ENCODE measurements at regions not wholly inside any gene's neighbourhood (a gene's known extent, or its start where the extent isn't known, plus 50 kb on each side); places are given as distances from the start of the nearest gene placed in this dataset.

DNA sequence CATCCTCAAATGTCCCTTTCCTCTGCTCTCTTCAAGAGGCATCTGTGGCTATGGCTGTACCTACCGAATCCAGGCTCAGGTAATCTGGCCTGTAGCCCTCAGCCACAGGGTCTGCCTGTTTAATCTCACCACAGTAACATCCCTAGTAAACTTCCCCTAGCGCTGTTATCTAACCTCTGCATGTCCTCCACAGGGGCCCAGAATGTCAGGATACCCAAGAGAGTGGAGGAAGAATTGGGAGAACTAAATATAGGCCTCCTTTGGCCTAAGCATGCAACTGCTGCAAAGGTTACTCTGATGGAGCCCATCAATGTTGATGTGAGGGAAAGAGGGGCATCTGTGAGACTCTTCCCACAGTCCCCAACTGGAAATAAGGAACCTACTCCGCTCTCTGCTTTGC is 63.2 kb upstream of the IFNG-AS1 start:
- peaks cover 3 to 14% (median 8%) of the 10 kb centered on the region in 4 donors for H3K4me1 ChIP-seq
- no peaks in the 10 kb centered on the region for H3K27me3 ChIP-seq
- H3K4me3 ChIP-seq, result no peak overlapping the region
- no peaks in the 10 kb centered on the region for H3K9me3 ChIP-seq
- intact Hi-C loops (cut with DNase I), result no loop called here
- no peak for DNase-seq (ENCODE audit: extremely low spot score)
- no peaks in the 10 kb centered on the region for H3K36me3 ChIP-seq
- TF ChIP-seq POLR2AphosphoS5 (IDR thresholded peaks at IDR 0.05) (no peak), EP300 (IDR thresholded peaks at IDR 0.05) (no peak), POLR2A (IDR thresholded peaks at IDR 0.05; ENCODE audit: low read depth) (no peak)
- TF ChIP-seq, protein P1, sequence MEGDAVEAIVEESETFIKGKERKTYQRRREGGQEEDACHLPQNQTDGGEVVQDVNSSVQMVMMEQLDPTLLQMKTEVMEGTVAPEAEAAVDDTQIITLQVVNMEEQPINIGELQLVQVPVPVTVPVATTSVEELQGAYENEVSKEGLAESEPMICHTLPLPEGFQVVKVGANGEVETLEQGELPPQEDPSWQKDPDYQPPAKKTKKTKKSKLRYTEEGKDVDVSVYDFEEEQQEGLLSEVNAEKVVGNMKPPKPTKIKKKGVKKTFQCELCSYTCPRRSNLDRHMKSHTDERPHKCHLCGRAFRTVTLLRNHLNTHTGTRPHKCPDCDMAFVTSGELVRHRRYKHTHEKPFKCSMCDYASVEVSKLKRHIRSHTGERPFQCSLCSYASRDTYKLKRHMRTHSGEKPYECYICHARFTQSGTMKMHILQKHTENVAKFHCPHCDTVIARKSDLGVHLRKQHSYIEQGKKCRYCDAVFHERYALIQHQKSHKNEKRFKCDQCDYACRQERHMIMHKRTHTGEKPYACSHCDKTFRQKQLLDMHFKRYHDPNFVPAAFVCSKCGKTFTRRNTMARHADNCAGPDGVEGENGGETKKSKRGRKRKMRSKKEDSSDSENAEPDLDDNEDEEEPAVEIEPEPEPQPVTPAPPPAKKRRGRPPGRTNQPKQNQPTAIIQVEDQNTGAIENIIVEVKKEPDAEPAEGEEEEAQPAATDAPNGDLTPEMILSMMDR (IDR thresholded peaks at IDR 0.05), result no peak
- H3K27ac ChIP-seq (replicated peaks in 1 of 4), result no peak overlapping the region
- WGBS, result 91% methylated on average over 3 of the region's 3 CpGs

DNA sequence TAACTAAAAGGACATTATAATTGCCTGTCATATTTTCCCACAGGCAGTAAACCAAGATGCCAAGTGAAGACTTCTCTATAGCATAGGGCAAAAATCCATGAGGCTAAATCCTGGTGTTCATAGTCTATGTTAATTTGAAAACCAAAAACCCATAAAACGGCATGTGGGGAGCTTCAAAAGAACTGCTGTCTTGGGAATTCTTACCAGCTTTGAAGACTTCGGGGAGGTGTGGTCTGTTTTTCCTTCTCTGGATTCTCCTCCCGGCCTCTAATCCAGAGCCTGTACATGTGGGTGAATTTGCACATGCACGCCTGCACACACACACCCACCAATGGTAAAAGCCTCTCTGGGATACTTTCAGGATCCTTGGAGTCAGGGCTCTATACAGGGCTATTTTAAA is 61.9 kb upstream of the IFNG-AS1 start:
- no peak overlapping the region for H3K27ac ChIP-seq (replicated peaks in 1 of 4)
- 84% methylated on average over 4 of the region's 4 CpGs for WGBS
- H3K4me3 ChIP-seq, result no peak overlapping the region
- TF ChIP-seq, protein P1 (IDR thresholded peaks at IDR 0.05), result no peak
- TF ChIP-seq EP300 (IDR thresholded peaks at IDR 0.05) (no peak), POLR2A (IDR thresholded peaks at IDR 0.05; ENCODE audit: low read depth) (no peak), POLR2AphosphoS5 (IDR thresholded peaks at IDR 0.05) (no peak)
- H3K27me3 ChIP-seq, result no peaks in the 10 kb centered on the region
- peaks cover 3 to 14% (median 8%) of the 10 kb centered on the region in 4 donors for H3K4me1 ChIP-seq
- no peaks in the 10 kb centered on the region for H3K36me3 ChIP-seq
- no peaks in the 10 kb centered on the region for H3K9me3 ChIP-seq
- DNase-seq (ENCODE audit: extremely low spot score), result no peak
- intact Hi-C loops (cut with DNase I), result no loop called here

DNA sequence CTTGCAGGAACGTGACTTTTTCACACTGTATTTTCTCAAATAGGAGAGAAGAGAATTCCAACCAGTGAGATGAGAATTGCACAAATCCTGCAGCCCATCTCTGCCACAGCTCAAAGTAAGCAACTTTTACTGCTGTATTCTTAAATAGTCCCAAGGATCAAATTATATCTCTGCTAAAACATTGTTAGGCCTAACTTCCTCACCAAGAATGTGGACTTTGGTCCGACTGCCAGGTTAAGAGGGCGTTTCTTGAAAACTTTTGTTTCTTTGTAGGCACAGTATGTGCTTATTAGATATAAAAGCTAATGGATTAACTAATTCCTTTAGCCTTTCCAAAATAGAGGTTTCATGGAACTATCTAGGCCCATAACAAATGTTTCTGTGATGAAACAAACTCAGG is 61.4 kb upstream of the IFNG-AS1 start:
- no peaks in the 10 kb centered on the region for H3K36me3 ChIP-seq
- H3K9me3 ChIP-seq, result no peaks in the 10 kb centered on the region
- 74% methylated on average over 3 of the region's 3 CpGs for WGBS
- no peak overlapping the region for H3K4me3 ChIP-seq
- DNase-seq (ENCODE audit: extremely low spot score), result no peak
- intact Hi-C loops (cut with DNase I), result no loop called here
- TF ChIP-seq POLR2AphosphoS5 (IDR thresholded peaks at IDR 0.05), result no peak
- TF ChIP-seq EP300 (IDR thresholded peaks at IDR 0.05), result no peak
- TF ChIP-seq, protein P1 (IDR thresholded peaks at IDR 0.05), result no peak
- TF ChIP-seq POLR2A (IDR thresholded peaks at IDR 0.05; ENCODE audit: low read depth), result no peak
- no peak overlapping the region for H3K27ac ChIP-seq (replicated peaks in 1 of 4)
- H3K4me1 ChIP-seq, result peaks cover 3 to 14% (median 8%) of the 10 kb centered on the region in 4 donors
- no peaks in the 10 kb centered on the region for H3K27me3 ChIP-seq

DNA sequence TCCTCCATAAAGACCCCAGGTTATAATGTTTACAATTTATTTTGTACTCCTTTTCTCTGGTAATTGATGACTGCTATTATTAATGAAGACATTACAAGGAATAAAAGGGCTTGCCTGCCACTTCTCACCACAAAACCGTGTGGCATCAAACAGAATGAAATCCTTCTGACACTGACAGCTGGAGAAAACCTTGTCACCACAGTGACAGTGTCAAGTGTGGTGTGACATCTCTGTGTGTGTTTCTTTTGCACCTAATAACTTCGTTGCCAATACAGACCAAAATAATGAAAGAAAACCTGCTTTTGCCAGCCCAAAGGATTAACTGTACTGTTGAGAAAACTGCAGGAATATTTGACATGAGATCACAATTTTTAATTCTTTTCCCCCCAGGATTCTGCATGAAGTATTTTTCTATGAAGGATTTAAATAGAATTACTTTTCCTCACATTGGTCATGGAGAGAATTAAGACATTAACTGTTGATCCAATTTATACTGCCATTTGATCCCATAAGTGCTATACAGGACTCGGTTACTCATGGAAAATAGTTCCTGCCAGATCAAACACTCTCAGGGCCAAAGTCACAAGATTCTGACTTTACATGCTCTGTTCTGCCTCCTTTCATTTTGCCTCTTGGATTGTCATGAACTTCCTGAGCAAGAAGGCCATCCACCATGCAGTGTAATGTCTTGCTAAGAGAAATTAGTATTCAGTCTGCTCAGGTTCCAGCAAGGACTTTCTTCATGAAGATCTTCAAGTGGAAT is 60.4 kb upstream of the IFNG-AS1 start:
- H3K27me3 ChIP-seq, result no peaks in the 10 kb centered on the region
- intact Hi-C loops (cut with DNase I), result no loop called here
- TF ChIP-seq EP300 (IDR thresholded peaks at IDR 0.05), result no peak
- no peaks in the 10 kb centered on the region for H3K9me3 ChIP-seq
- WGBS, result 48% methylated on average over 3 of the region's 3 CpGs
- no peak for DNase-seq (ENCODE audit: extremely low spot score)
- no peaks in the 10 kb centered on the region for H3K36me3 ChIP-seq
- H3K4me1 ChIP-seq, result peaks cover 3 to 14% (median 8%) of the 10 kb centered on the region in 4 donors
- H3K27ac ChIP-seq (replicated peaks in 1 of 4), result peak overlapping the region in 1 of 4 donors; percentile 8
- no peak overlapping the region for H3K4me3 ChIP-seq

GRCh38 chr12:67929384-67929772 is 59.9 kb upstream of the IFNG-AS1 start:
- no peaks in the 10 kb centered on the region for H3K27me3 ChIP-seq
- DNase-seq (ENCODE audit: extremely low spot score), result no peak
- peaks cover 3 to 14% (median 8%) of the 10 kb centered on the region in 4 donors for H3K4me1 ChIP-seq
- no peak for TF ChIP-seq EP300 (IDR thresholded peaks at IDR 0.05)
- TF ChIP-seq POLR2A (IDR thresholded peaks at IDR 0.05; ENCODE audit: low read depth), result no peak
- TF ChIP-seq POLR2AphosphoS5 (IDR thresholded peaks at IDR 0.05), result no peak
- TF ChIP-seq, protein P1 (IDR thresholded peaks at IDR 0.05), result no peak
- no peak overlapping the region for H3K27ac ChIP-seq (replicated peaks in 1 of 4)
- H3K36me3 ChIP-seq, result no peaks in the 10 kb centered on the region
- 76% methylated on average over 2 of the region's 2 CpGs for WGBS
- no peaks in the 10 kb centered on the region for H3K9me3 ChIP-seq
- H3K4me3 ChIP-seq, result no peak overlapping the region
- intact Hi-C loops (cut with DNase I), result no loop called here

All from esophagus muscularis mucosa (tissue), 4 donors.